HG03103 (cell line): ENCODE measurements at regions not wholly inside any gene's neighbourhood (a gene's known extent, or its start where the extent isn't known, plus 50 kb on each side); places are given as distances from the start of the nearest gene placed in this dataset.
"Not testable (repeated sequence)": the region's sequence is repeated elsewhere in the genome, so short reads cannot be mapped to it uniquely, and the experiment has no call there.

Experiments used
- ATAC-seq: cut with Tn5 transposase; IDR thresholded peaks from one replicate; pipeline ENCODE4 v1.9.1; 2021; ENCODE audit warnings: low read depth; ENCODE audit not compliant: unreplicated experiment

DNA sequence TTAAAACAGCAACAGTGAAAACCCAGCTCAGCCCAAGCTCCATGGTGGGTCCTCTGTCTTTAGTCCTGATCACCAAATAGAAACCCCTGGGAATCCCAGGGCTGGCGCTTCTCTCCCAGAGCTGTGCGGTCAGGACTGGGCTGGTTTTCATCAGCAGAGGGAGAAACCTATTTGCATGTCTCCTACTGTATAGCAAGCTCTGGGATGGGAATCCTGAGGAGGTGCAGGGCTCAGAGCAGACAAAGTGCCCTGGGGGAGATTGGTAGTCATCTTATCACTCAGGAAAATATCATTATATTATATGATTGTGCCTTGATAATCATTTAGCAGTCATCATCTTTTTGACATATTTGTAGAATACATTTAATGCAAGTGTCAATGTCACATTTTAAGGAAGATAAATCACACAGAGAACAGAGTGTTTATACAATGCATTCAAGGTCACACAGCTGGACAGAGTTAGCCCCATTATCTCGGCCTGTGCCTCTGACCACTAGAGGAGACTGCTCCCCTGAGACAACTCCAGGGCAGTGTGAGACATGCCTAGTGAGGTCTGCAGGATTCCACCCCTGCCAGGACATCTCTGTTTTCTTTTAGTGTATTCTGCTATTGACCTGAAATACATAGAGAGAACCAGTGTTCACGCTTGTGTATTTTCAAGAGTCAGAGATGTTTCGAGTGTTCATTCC lies 818.6 kb downstream of the TMEM121 start:
- ATAC-seq = not testable (repeated sequence)

DNA sequence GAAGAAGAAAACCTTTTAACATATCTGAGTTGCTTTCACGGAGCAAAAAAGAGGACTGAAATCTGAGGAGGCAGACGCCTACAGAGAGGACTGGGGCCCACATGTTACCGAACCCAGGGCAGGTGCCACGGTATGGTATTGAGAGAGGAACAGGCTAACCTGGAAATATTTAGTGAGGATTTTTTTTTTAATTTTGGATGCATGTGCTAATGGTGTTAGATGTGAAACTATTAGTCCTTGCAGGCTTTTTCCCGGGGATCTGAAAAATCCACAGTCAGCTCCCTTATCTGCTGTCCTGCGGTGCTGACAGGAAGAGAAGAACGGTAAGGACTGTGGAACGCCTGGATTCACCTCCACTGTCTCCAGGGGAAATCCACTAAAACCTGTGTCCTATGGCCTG lies 819.7 kb downstream of the TMEM121 start:
- ATAC-seq = no peak

DNA sequence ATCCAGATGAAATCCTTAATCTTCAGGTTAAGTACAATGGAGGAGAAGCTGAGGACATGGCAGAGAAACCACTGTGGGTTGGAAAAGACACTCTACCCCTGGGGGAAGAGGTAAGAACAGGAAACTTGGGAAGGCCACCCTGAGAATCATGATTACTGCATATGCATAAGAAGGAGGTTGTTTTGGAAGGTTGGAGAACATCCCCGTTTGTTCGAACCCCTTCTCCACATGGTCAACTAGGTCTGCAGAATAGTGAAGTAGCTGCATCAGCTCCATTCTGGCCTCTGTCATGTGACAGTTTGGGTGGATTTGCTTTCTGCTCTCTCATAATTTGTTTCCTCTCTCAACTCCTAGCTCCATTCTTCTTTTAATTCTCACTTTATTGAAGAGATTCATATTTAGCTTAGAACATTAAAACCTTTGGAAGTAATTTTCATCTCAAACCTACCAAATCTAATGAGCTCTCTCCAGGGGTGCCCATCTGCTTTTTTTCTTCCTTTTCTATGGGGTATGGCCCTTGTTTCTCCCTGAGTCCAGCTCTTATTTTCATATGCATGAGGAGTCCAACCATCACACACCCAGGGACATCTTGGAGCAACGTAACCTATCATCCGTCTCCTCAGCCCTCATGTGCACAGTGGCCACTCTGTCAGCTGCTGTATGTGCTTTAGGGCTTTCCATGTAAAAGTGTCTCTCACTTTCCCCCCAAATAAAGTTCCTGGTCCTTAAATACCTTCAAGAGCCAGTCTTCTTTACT lies 820.3 kb downstream of the TMEM121 start:
- ATAC-seq = no peak

DNA sequence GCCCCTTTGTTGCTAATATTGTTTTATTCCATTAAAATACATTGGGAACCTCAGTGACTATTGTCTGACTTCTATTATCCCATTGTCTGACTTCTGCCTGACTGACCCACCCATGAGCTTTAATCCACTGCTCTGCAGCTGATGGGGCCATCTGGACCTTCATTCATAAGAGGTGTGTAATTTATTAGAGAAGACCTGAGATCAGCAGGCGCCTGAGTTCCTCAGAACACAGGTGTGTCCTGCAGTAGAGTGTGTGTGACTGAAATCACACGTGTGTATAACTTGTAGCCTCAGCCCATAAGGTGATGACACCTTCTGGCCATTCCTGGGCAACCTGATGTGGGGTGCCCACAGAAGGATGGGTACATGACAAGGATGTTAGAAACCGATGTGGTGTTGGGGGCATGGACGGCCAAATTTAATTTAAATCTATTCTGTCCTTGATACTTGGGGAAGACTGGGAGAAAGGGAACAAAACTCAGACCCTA lies 821.0 kb downstream of the TMEM121 start:
- ATAC-seq = no peak

DNA sequence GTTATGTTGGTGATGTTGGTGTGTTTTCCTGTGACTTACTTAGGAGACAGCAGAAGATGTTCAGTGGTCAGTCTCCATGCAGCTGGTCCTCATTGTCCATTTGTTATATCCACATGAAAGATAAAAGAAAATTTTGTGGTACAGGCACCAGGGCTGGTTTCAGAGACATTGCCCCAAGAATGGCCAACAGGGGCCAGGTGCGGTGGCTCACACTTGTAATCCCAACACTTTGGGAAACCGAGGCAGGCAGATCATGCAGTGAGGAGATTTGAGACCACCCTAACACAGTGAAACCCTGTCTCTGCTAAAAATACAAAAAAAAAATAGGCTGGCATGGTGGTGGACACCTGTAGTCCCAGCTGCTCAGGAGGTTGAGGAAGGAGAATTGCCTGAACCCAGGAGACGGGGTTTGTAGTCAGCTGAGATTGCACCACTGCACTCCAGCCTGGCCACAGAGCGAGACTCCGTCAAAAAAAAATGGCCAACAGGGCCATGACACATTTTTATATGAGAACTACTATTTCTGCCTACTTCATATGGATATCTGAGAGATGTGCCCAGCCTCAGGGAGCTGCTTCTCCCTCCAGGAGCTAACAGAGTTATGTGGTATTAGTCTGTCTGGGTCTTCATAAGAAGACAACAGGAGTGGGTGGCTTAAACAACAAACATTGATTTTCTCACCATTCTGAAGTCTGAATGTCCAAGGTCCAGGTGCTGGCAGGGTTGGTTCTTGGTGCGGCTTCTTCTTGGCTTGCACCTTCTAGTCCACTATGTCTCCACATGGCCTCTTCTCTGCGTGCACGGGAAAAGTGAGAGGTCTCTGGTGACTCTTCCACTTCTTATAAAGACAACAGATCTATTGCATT lies 821.7 kb downstream of the TMEM121 start:
- no peak for ATAC-seq

DNA sequence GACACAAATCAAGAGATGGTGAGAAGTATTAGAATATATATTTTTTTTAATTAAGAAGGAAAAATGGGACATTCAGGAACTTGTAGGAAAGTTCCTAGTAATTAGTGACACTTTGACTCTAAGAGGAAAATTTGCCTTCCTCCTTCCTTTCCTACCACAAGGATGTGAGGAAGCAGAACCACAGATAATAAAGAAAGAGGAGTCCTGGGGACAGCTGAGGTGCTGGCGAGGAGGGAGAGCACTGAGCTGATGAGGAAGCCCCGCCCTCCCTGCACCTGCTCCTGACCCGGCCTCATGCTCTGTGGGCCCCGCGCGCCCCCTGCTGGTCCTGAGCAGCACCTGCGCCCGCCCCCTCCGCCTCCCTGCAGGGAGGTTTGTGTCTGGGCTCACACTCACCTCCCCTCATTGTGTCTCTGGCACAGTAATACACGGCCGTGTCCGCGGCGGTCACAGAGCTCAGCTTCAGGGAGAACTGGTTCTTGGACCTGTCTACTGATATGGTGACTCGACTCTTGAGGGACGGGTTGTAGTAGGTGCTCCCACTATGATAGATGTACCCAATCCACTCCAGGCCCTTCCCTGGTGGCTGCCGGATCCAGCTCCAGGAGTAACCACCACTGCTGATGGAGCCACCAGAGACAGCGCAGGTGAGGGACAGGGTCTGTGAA lies 822.6 kb downstream of the TMEM121 start:
- not testable (repeated sequence) for ATAC-seq

DNA sequence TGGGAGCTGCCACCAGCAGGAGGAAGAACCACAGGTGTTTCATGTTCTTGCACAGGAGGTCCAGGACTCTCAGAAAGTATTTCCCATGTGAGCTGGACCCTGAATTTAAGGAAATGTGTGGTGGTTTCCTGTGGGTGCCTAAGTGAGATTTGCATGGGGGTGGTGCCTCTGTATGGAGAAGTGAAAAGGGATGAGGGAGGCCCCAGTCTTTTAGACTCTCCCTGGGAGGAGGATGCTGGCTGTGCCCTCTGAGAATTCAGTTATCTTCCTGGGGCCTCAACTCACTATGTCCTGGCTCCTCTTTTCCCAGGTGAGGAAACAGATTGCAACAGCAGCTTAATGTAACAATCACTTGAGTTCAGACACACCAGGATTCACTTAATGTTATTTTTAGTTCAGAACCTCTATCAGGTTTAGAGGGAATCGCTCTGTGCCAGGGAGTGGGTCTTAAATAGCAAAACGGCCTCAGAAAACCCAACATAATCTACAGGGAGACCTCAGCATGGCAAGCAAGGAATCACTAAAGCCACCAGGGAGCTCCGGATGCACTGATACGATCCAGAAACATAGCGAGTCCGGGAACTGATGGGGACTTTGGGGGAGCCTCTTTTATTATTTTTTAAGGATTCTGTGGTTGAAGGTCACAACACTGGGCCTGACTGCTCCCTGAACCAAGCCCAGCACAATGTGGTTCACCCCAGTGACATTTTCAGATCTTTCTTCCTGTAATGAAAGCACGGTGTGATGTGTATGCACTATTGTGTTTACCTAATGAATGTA lies 823.5 kb downstream of the TMEM121 start:
- ATAC-seq = not testable (repeated sequence)

DNA sequence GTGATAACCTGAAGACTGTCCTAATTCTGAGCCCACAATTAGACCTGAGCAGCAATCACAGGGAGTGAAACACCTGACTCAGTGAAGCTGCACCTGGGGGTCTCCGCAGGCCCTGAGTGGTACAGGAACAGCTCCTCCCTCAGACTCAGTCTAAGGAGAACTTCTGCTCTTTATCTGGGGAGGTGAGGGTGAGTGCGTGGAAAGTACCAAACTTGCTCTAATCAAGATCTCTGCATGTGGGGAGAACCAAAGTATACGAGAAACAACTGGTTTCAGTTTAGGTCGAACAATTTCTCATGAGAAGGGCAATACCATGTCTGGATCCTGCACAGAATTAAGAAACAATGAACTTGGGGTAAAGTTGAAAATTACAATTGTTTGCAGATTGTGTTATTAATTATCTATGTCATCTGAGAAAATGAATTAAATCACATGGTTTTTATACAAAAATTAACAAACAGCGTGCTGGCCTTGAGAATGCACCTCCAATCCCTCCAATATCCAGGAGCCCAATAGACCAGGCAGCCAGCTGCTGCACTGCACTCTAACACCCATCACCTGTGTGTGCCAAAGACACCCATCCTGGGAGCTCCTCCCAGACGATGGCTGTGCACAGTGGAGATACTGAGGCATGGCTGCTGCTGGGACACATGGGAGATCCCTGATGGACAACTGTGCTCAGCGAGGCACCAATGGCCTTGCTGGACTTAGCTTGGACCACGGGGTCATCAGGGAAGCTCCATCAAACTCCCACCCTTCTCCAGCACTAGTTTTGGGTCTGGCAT lies 828.8 kb downstream of the TMEM121 start:
- ATAC-seq = not testable (repeated sequence)

DNA sequence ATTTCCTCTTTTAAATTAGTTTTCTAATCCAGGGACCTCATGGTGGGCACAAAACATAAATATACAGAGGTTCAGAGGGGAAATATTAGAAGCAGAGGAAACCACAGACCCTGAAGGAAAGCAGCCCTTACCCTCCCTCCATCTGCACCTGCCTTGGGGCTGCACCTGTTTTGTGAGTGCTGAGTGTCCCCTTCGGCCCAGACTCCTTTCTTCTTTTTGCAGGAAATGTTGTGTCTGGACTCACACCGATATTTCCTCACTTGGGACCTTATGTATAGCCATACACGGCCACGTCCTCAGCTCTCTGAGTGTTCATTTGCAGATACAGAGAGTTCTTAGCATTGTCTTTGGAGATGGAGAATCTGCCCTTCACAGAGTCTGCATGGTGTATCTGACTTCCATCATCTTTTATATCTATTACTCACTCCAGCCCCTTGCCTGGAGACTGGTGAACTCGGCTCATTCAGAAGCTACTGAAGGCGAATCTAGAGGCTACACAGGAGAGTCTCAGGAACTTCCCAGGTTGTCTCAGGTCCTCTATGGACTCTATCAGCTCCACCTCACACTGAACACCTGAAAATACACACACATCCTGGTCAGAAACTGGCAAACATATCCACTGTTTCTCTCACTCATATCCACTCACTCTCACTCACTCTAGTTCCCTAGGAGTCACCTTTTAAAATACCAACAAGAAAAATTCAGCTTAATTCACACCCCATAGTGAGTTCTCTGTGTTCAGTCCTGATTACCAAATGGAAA lies 829.7 kb downstream of the TMEM121 start:
- ATAC-seq = not testable (repeated sequence)

DNA sequence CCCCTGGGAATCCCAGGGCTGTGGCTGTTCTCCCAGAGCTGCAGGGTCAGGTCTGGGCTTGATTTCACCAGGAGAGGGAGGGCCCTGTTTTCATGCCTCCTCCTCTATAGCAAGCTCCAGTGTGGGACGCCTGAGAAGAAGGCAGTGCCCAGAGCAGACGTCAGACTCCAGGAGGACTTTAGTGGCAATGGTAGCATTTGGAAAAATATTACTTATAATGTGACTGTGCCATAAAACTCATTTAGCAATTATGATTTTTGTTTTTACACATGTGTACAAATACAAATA lies 830.2 kb downstream of the TMEM121 start:
- not testable (repeated sequence) for ATAC-seq

DNA sequence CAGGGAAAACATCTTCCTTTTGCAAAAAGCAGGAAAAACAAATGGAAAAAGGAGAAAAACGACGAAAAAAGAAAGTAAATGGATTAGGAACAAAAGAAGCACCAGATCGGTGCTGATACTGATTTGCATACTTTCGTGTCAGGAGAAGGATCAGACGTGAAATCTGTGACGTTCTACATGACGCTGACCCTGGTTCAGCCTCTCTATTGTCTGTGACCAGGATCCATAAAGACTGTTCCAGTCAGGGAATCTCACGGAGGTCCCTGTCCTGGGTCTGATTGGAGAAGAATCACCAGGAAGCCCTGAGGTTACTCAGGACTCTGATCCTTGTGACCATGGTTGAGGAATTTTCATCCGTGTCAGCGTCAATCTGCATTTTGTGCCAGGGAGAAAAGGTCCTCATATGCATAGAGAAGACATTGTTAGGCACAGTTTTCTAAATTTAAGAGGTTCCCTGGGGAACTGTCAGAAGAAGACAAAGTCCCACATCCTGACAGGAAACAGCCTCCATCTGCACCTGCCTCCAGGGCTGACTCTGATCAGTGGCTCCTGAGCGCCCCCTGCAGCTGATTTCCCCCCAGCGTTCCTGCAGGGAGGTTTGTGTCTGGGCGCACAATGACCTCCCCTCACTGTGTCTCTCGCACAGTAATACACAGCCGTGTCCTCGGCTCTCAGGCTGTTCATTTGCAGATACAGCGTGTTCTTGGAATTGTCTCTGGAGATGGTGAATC lies 832.9 kb downstream of the TMEM121 start:
- not testable (repeated sequence) for ATAC-seq

DNA sequence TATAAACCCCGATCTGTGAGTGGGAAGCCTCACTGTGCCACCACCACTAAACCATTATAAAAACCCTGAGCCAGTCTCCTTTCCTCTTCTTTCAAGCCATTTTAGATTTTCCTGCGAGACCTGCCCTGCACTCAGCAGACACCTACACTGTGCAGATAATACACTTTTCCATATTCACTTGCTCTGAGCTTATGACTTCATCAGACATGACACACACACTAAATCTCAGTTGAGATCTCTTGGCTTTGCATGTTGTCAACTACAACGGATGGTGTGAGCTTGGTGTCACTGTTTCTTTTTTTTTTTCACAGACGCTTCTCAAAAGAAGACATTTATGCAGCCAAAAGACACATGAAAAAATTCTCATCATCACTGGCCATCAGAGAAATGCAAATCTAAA lies 839.0 kb downstream of the TMEM121 start:
- ATAC-seq = not testable (repeated sequence)

DNA sequence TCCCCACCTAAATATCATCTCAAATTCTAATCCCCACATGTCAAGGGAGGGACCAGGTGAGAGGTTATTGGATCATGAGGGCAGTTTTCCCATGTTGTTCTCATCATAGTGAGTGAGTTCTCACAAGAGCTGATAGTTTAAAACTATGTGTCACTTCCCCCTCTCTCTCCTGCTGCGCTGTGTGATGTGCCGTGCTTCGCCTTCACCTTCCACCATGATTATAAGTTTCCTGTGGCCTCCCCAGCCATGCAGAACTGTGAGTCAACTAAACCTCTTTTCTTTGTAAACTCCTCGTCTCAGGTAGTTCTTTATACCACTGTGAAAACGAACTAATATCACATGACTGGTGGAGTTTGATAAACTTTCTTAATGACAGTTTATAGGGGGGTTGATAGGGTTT lies 839.5 kb downstream of the TMEM121 start:
- not testable (repeated sequence) for ATAC-seq

DNA sequence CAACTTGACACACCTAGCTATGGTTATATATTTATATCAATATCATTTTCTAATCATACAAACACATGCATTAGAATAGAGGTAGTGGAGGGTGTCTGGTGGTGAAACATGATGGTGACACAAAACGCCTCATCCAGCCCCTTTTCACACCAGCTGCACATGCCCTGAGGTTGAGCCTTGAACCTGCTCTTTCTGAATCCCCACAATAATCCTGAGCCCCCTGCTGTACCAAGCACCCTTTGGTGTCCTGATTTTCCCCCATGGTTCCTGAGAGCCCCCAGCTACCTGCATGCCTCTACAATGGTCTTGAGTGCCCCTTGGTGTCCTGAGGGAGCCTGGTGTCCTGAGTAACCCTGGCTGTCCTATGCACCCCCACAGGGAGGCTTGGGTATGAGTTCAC lies 840.6 kb downstream of the TMEM121 start:
- ATAC-seq = not testable (repeated sequence)

DNA sequence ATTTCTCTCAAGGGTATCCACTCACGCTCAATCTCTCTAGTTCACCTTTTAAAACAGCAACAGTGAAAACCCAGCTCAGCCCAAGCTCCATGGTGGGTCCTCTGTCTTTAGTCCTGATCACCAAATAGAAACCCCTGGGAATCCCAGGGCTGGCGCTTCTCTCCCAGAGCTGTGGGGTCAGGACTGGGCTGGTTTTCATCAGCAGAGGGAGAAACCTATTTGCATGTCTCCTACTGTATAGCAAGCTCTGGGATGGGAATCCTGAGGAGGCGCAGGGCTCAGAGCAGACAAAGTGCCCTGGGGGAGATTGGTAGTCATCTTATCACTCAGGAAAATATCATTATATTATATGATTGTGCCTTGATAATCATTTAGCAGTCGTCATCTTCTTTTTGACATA lies 843.1 kb downstream of the TMEM121 start:
- not testable (repeated sequence) for ATAC-seq

DNA sequence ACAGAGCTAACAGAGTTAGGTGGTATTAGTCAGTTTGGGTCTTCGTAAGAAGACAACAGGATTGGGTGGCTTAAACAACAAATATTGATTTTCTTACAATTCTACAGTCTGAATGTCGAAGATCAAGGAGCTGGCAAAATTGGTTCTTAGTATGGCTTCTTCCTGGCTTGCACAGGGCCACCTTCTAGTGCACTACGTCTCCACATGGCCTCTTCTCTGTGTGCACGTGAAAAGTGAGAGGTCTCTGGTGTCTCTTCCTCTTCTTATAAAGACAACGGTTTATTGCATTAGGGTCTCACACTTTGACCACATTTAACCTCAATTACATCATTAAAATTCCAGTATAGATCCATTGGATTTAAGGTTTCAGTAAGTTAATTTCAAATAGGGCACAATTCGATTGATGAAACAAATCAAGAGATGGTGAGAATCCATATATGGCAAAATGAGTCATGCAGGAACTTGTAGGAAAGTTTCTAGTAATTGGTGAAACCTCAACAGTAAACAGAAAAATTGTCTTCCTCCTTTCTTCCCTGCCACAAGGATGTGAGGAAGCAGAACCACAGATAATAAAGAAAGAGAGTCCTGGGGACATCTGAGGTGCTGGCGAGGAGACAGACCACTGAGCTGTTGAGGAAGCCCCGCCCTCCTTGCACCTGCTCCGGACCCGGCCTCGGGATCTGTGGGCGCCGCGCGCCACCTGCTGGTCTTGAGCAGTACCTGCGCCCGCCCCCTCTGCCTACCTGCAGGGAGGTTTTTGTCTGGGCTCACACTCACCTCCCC lies 846.7 kb downstream of the TMEM121 start:
- ATAC-seq = no peak

DNA sequence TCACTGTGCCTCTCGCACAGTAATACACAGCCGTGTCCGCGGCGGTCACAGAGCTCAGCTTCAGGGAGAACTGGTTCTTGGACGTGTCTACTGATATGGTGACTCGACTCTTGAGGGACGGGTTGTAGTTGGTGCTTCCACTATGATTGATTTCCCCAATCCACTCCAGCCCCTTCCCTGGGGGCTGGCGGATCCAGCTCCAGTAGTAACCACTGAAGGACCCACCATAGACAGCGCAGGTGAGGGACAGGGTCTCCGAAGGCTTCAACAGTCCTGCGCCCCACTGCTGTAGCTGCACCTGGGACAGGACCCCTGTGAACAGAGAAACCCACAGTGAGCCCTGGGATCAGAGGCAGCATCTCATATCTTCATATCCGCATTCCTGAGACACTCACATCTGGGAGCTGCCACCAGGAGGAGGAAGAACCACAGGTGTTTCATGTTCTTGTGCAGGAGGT lies 847.3 kb downstream of the TMEM121 start:
- ATAC-seq = not testable (repeated sequence)
